ENCODE measurements at regions not wholly inside any gene's neighbourhood (a gene's known extent, or its start where the extent isn't known, plus 50 kb on each side); places are given as distances from the start of the nearest gene placed in this dataset.

GRCh38 chr4:162347156-162347841, 183.5 kb upstream of the FSTL5 start:
- TF ChIP-seq CTCF (IDR thresholded peaks at IDR 0.05) (no peak), POLR2A (IDR thresholded peaks at IDR 0.05) (no peak)
